ENCODE measurements at regions not wholly inside any gene's neighbourhood (a gene's known extent, or its start where the extent isn't known, plus 50 kb on each side); places are given as distances from the start of the nearest gene placed in this dataset.

GRCh38 chr6:6889601-6890000, 218.2 kb upstream of the RREB1 start:
- TF ChIP-seq, protein P1, sequence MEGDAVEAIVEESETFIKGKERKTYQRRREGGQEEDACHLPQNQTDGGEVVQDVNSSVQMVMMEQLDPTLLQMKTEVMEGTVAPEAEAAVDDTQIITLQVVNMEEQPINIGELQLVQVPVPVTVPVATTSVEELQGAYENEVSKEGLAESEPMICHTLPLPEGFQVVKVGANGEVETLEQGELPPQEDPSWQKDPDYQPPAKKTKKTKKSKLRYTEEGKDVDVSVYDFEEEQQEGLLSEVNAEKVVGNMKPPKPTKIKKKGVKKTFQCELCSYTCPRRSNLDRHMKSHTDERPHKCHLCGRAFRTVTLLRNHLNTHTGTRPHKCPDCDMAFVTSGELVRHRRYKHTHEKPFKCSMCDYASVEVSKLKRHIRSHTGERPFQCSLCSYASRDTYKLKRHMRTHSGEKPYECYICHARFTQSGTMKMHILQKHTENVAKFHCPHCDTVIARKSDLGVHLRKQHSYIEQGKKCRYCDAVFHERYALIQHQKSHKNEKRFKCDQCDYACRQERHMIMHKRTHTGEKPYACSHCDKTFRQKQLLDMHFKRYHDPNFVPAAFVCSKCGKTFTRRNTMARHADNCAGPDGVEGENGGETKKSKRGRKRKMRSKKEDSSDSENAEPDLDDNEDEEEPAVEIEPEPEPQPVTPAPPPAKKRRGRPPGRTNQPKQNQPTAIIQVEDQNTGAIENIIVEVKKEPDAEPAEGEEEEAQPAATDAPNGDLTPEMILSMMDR (IDR thresholded peaks at IDR 0.05 in 8 of 11, conservative IDR thresholded peaks at IDR 0.05 in 3 of 11): no peak
- no peak for TF ChIP-seq POLR2AphosphoS5 (IDR thresholded peaks at IDR 0.05)
- TF ChIP-seq POLR2A (IDR thresholded peaks at IDR 0.05): no peak
- DNase-seq: no peak
- no peaks in the 10 kb centered on the region for H3K9me3 ChIP-seq
- no peaks in the 10 kb centered on the region for H3K27me3 ChIP-seq (replicated peaks in 1 of 7)
- H3K4me3 ChIP-seq: no peak overlapping the region
- intact Hi-C loops (cut with DNase I; ENCODE audit: low total_unique reads): no loop called here
- no peaks in the 10 kb centered on the region for H3K36me3 ChIP-seq
- peak overlapping the region in 6 of 8 donors; percentile 51 to 80 (median 72) for H3K27ac ChIP-seq
- WGBS, 5 donors: 66 to 82% (median 72%) methylated on average over 4 of the region's 4 CpGs
- H3K4me1 ChIP-seq: peaks cover 3 to 82% (median 35%) of the 10 kb centered on the region in 6 donors

GRCh38 chr6:6890400-6890858, 217.3 kb upstream of the RREB1 start:
- TF ChIP-seq, protein P1 (IDR thresholded peaks at IDR 0.05 in 8 of 11, conservative IDR thresholded peaks at IDR 0.05 in 3 of 11): no peak
- no peak for TF ChIP-seq POLR2A (IDR thresholded peaks at IDR 0.05)
- TF ChIP-seq POLR2AphosphoS5 (IDR thresholded peaks at IDR 0.05): peak in 1 of 3 donors; percentile 12
- intact Hi-C loops (cut with DNase I; ENCODE audit: low total_unique reads): no loop called here
- Histone ChIP-seq H3K27ac (peak overlapping the region in 7 of 8 donors; percentile 33 to 80 (median 67)), H3K9me3 (no peaks in the 10 kb centered on the region), H3K4me3 (no peak overlapping the region), H3K27me3 (replicated peaks in 1 of 7) (no peaks in the 10 kb centered on the region), H3K36me3 (no peaks in the 10 kb centered on the region), H3K4me1 (peaks cover 3 to 74% (median 32%) of the 10 kb centered on the region in 6 donors)
- 23 to 58% (median 28%) methylated on average over 6 of the region's 6 CpGs for WGBS, 5 donors
- no peak for DNase-seq

DNA sequence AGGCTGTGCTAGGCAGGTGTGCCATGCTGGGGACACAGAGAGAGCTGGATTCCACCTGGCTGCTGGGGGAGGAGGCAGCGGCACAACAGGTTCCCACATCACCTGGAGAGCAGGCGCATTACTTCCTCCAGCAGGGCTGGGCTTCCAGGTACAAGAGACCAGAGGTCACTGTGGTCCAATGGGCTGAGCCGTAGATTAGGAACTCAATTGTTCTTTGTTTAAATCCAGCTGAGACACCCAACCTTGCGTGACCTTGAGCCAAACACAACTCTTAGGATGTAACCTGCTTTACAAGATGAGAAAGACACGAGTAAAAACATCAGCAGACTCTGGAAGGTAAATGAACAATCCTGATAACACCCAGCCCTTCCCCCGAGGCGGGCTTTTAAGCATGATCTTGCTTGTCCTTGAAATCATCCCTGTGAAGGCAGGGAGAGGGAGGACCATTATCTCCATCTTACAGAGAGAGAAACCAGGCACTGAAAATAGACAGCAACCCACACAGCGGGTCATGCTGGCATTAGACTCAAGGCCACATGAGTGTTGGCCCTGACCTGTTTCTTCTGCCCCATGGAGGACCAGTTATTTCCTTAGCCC, 216.5 kb upstream of the RREB1 start:
- Histone ChIP-seq H3K36me3 (no peaks in the 10 kb centered on the region), H3K27ac (peak overlapping the region in 6 of 8 donors; percentile 65 to 80 (median 74)), H3K4me1 (peaks cover 3 to 66% (median 27%) of the 10 kb centered on the region in 6 donors), H3K4me3 (no peak overlapping the region), H3K27me3 (replicated peaks in 1 of 7) (no peaks in the 10 kb centered on the region), H3K9me3 (no peaks in the 10 kb centered on the region)
- DNase-seq: no peak
- 79 to 92% (median 87%) methylated on average over 6 to 8 of the region's 8 CpGs for WGBS, 5 donors
- TF ChIP-seq, protein P1 (IDR thresholded peaks at IDR 0.05 in 8 of 11, conservative IDR thresholded peaks at IDR 0.05 in 3 of 11): no peak
- TF ChIP-seq POLR2AphosphoS5 (IDR thresholded peaks at IDR 0.05) (no peak), POLR2A (IDR thresholded peaks at IDR 0.05) (no peak)
- intact Hi-C loops (cut with DNase I; ENCODE audit: low total_unique reads): no loop called here

- no peak overlapping the region for H3K4me3 ChIP-seq
- WGBS, 5 donors: 29 to 34% (median 32%) methylated on average over 6 of the region's 6 CpGs
- H3K9me3 ChIP-seq: no peaks in the 10 kb centered on the region
- intact Hi-C loops (cut with DNase I; ENCODE audit: low total_unique reads): no loop called here
- peak overlapping the region in 7 of 8 donors; percentile 63 to 80 (median 77) for H3K27ac ChIP-seq
- H3K27me3 ChIP-seq (replicated peaks in 1 of 7): no peaks in the 10 kb centered on the region
- H3K36me3 ChIP-seq: no peaks in the 10 kb centered on the region
- TF ChIP-seq, protein P1 (IDR thresholded peaks at IDR 0.05 in 8 of 11, conservative IDR thresholded peaks at IDR 0.05 in 3 of 11): no peak
- TF ChIP-seq POLR2A (IDR thresholded peaks at IDR 0.05) (no peak), POLR2AphosphoS5 (IDR thresholded peaks at IDR 0.05) (no peak)
- peaks cover 3 to 58% (median 25%) of the 10 kb centered on the region in 6 donors for H3K4me1 ChIP-seq
- no peak for DNase-seq
Measured at GRCh38 chr6:6891949-6892461, 215.8 kb upstream of the RREB1 start.
